Endothelial cell of umbilical vein (primary cell): ENCODE measurements at regions not wholly inside any gene's neighbourhood (a gene's known extent, or its start where the extent isn't known, plus 50 kb on each side); places are given as distances from the start of the nearest gene placed in this dataset.

Source experiments
- BruUV-seq: library from RNA; stranded (reverse); fragments of 400-500 nt; replicated peaks from 2 replicates; lab custom pipeline; 2021; lab: Mats Ljungman, UMichigan
- CTCF ChIA-PET: fragments of 300-600, 350-600 bp; sonication (Branson Sonifier 250); formaldehyde crosslinking; loops from one replicate; lab custom pipeline; 2021; ENCODE audit warnings: antibody characterized with exemption, inconsistent platforms; lab: Charles Lee
- POLR2A ChIA-PET: fragments of 300-600, 350-600 bp; sonication (Branson Sonifier 250); formaldehyde crosslinking; loops from one replicate; lab custom pipeline; 2021; ENCODE audit warnings: antibody characterized with exemption, inconsistent platforms; lab: Charles Lee
- DNase-seq: peaks from one replicate; pipeline ENCODE4 v3.0.0-alpha.2; 2011; ENCODE audit warnings: low read depth, low spot score
- FAIRE-seq: peaks from 2 replicates; lab custom pipeline; 2011; peaks lifted over from hg19 to GRCh38; lab: Jason Lieb, UNC
- H2AFZ ChIP-seq: 2 replicates; pipeline ENCODE4 v1.6.0; 2012; ENCODE audit warnings: low read depth, low read length, control low read depth, inconsistent platforms
- H3K27ac ChIP-seq: 2 replicates; pipeline ENCODE4 v1.5.1; 2011; ENCODE audit warnings: low read depth, mild to moderate bottlenecking, control low read depth, low read length, moderate library complexity; ENCODE audit not compliant: insufficient read depth
- H3K27me3 ChIP-seq, 2 experiments: 2 replicates each; pipeline versions ENCODE4 v1.6.0 to v1.6.1; 2011; ENCODE audit warnings: low read length in 2 of 2, mixed read lengths in 1 of 2; ENCODE audit not compliant: control insufficient read depth in 2 of 2, insufficient read depth in 2 of 2
- H3K36me3 ChIP-seq, 2 experiments: 2 replicates in 1 of 2; 3 replicates in 1 of 2; pipeline ENCODE4 v1.5.1; 2011; ENCODE audit warnings: low read length in 2 of 2, mild to moderate bottlenecking in 1 of 2, moderate library complexity in 1 of 2; ENCODE audit not compliant: control insufficient read depth in 2 of 2, insufficient read depth in 2 of 2; ENCODE audit errors: extremely low read depth in 1 of 2
- H3K4me1 ChIP-seq: 3 replicates; pipeline ENCODE4 v1.5.1; 2011; ENCODE audit warnings: mild to moderate bottlenecking, low read length; ENCODE audit not compliant: control insufficient read depth, insufficient read depth; ENCODE audit errors: extremely low read depth
- H3K4me2 ChIP-seq: 2 replicates; pipeline ENCODE4 v1.6.1; 2011; ENCODE audit warnings: low read length, control low read depth, mixed read lengths; ENCODE audit not compliant: insufficient read depth
- H3K4me3 ChIP-seq, 3 experiments: fragments of 200-600 bp in 1 of 3; sonication (generic), shearing (Covaris generic) in 1 of 3; replicated peaks in 1 of 3; 2 replicates each; pipeline ENCODE4 v1.5.1; 2011 to 2016; ENCODE audit warnings: control low read depth in 3 of 3, low read length in 3 of 3, mild to moderate bottlenecking in 2 of 3, inconsistent platforms in 1 of 3, low read depth in 1 of 3, moderate library complexity in 1 of 3; ENCODE audit not compliant: insufficient read depth in 1 of 3
- H3K79me2 ChIP-seq: 2 replicates; pipeline ENCODE4 v1.6.0; 2012; ENCODE audit warnings: low read length, inconsistent platforms; ENCODE audit not compliant: control insufficient read depth, insufficient read depth
- H3K9ac ChIP-seq: replicated peaks from 2 replicates; pipeline ENCODE3; 2011; ENCODE audit warnings: low read length, control low read depth; ENCODE audit not compliant: insufficient read depth; ENCODE audit errors: extremely low read depth
- H3K9me1 ChIP-seq: replicated peaks from 3 replicates; pipeline ENCODE4 v1.6.0; 2011; ENCODE audit warnings: mild to moderate bottlenecking, low read length; ENCODE audit not compliant: control insufficient read depth, insufficient read depth; ENCODE audit errors: extremely low read depth
- H3K9me3 ChIP-seq: replicated peaks from 2 replicates; pipeline ENCODE4 v1.5.1; 2012; ENCODE audit warnings: low read length, inconsistent platforms; ENCODE audit not compliant: control insufficient read depth, insufficient read depth
- H4K20me1 ChIP-seq: replicated peaks from 2 replicates; pipeline ENCODE3; 2011; ENCODE audit warnings: mild to moderate bottlenecking, low read length; ENCODE audit not compliant: control insufficient read depth, insufficient read depth; ENCODE audit errors: extremely low read depth
- GATA2 ChIP-seq: IDR thresholded peaks from 2 replicates; pipeline ENCODE4 v1.7.0; 2011; ENCODE audit warnings: low read depth, mild to moderate bottlenecking, moderate library complexity, mixed read lengths, low read length; ENCODE audit not compliant: insufficient read length, insufficient read depth
- POLR2A ChIP-seq: IDR thresholded peaks from 2 replicates; pipeline ENCODE4 v1.6.1; 2012; ENCODE audit warnings: low read depth, mild to moderate bottlenecking, control low read depth, low read length
- POLR2AphosphoS5 ChIP-seq: IDR thresholded peaks from 2 replicates; pipeline ENCODE4 v1.6.1; 2012; ENCODE audit warnings: low read depth, mild to moderate bottlenecking, control low read depth, low read length, moderate library complexity; ENCODE audit not compliant: insufficient read depth
- dilution Hi-C: fragments of 300-500 bp; cut with MboI; formaldehyde crosslinking; loops from one replicate; pipeline ENCODE4 v1.15.0; 2019; ENCODE audit warnings: low sequenced_read_pairs; ENCODE audit not compliant: extremely low pct_ligation_motif_present
- intact Hi-C: fragments of 100-400 bp; cut with micrococcal nuclease; formaldehyde crosslinking; loops from one replicate; pipeline ENCODE4 v1.10.0; 2022
- TF ChIP-seq, protein P1 (sequence below), 2 donors: IDR thresholded peaks; 1 replicate in 1 of 2; 2 replicates in 1 of 2; pipeline ENCODE4 v1.5.1; 2011; ENCODE audit warnings: low read length in 2 of 2, mild to moderate bottlenecking in 2 of 2, moderate library complexity in 2 of 2, control low read depth in 1 of 2, inconsistent platforms in 1 of 2, low read depth in 1 of 2; ENCODE audit not compliant: insufficient read depth in 1 of 2; ENCODE audit errors: extremely low read depth in 1 of 2

DNA sequence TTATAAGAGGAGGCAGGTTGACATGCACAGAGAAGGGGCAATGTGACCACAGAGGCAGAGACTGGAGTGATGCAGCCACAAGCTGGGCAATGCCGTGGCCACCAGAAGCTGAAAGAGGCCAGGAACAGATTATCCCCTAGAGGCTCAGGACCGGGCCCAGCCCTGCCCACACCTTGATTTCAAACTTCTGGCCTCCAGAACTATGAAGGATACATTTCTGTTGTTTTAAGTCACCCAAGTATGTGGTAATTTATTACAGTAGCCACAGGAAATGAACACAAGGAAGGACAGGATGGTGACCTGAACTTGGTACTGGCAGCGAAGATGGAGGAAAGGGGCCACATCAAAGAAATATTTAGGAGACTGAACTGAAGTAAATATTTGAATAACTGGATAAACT lies 66.8 kb upstream of the RIOK3 start:
- H3K27ac ChIP-seq, result peak overlapping the region; percentile 60
- no peaks in the 10 kb centered on the region for H3K9me1 ChIP-seq
- H3K9ac ChIP-seq, result no peak overlapping the region
- intact Hi-C loops (no loop called here), dilution Hi-C loops (no loop called here)
- TF ChIP-seq POLR2A, result no peak
- no peaks in the 10 kb centered on the region for H4K20me1 ChIP-seq
- no peaks in the 10 kb centered on the region for H3K79me2 ChIP-seq
- POLR2A ChIA-PET, result no interaction called here
- H3K4me2 ChIP-seq, result no peak overlapping the region
- no peaks in the 10 kb centered on the region for H3K27me3 ChIP-seq
- DNase-seq, result no peak
- peak overlapping the region; percentile 64 for H2AFZ ChIP-seq
- BruUV-seq, result no TSS peak
- H3K4me1 ChIP-seq, result peaks cover 15% of the 10 kb centered on the region
- no peak overlapping the region for H3K4me3 ChIP-seq
- FAIRE-seq, result no peak
- CTCF ChIA-PET, result interaction anchor here (3.0 kb wide), 1 partner anchor 25 kb away, joined by 9 read pairs; no protein-coding TSS in a partner anchor
- H3K36me3 ChIP-seq, result no peaks in the 10 kb centered on the region
- no peaks in the 10 kb centered on the region for H3K9me3 ChIP-seq

- ChIA-PET POLR2A (no interaction called here), CTCF (interaction anchor here (0.6 to 3.0 kb wide), 3 partner anchors 11 to 150 kb away, joined by 3 to 9 read pairs (median 5); no protein-coding TSS in a partner anchor)
- dilution Hi-C loops, result no loop called here
- Histone ChIP-seq H3K9ac (no peak overlapping the region), H3K36me3 (no peaks in the 10 kb centered on the region), H4K20me1 (no peaks in the 10 kb centered on the region), H3K9me1 (no peaks in the 10 kb centered on the region), H3K9me3 (no peaks in the 10 kb centered on the region), H3K27me3 (no peaks in the 10 kb centered on the region), H3K4me3 (no peak overlapping the region), H3K27ac (no peak overlapping the region), H3K79me2 (no peaks in the 10 kb centered on the region), H3K4me2 (no peak overlapping the region), H3K4me1 (peaks cover 15% of the 10 kb centered on the region), H2AFZ (no peak overlapping the region)
- TF ChIP-seq GATA2 (no peak), POLR2A (no peak), POLR2AphosphoS5 (no peak)
- TF ChIP-seq, protein P1, sequence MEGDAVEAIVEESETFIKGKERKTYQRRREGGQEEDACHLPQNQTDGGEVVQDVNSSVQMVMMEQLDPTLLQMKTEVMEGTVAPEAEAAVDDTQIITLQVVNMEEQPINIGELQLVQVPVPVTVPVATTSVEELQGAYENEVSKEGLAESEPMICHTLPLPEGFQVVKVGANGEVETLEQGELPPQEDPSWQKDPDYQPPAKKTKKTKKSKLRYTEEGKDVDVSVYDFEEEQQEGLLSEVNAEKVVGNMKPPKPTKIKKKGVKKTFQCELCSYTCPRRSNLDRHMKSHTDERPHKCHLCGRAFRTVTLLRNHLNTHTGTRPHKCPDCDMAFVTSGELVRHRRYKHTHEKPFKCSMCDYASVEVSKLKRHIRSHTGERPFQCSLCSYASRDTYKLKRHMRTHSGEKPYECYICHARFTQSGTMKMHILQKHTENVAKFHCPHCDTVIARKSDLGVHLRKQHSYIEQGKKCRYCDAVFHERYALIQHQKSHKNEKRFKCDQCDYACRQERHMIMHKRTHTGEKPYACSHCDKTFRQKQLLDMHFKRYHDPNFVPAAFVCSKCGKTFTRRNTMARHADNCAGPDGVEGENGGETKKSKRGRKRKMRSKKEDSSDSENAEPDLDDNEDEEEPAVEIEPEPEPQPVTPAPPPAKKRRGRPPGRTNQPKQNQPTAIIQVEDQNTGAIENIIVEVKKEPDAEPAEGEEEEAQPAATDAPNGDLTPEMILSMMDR (IDR thresholded peaks at IDR 0.05; ENCODE audit: extremely low read depth in 1 of 2, insufficient read depth in 1 of 2, low read depth in 1 of 2, low read length in 2 of 2), result no peak
- no TSS peak for BruUV-seq
- intact Hi-C loops, result no loop called here
- no peak for FAIRE-seq
- DNase-seq, result no peak
Observed at GRCh38 chr18:23387265-23387664, 65.8 kb upstream of the RIOK3 start.
